HEK293 (cell line): ENCODE measurements at regions not wholly inside any gene's neighbourhood (a gene's known extent, or its start where the extent isn't known, plus 50 kb on each side); places are given as distances from the start of the nearest gene placed in this dataset.

Experiments
- CTCF ChIA-PET: fragments of 350-600 bp; formaldehyde crosslinking; extraction: SDS; loops from one replicate; lab custom pipeline; 2021; ENCODE audit warnings: antibody characterized with exemption; lab: Yijun Ruan, JAX
- POLR2A ChIA-PET: fragments of 300-600 bp; formaldehyde crosslinking; extraction: SDS; loops from one replicate; lab custom pipeline; 2020; ENCODE audit warnings: antibody characterized with exemption, inconsistent platforms; lab: Yijun Ruan, JAX
- H3K27ac ChIP-seq: fragments of 200-500 bp; sonication (Bioruptor generic); 2 replicates; pipeline ENCODE4 v1.5.1; 2014; ENCODE audit warnings: low read depth, low read length, control low read depth, inconsistent platforms; ENCODE audit errors: extremely low read depth
- H3K36me3 ChIP-seq, 2 experiments: fragments of 200-500 bp in 1 of 2; sonication (Bioruptor generic) in 1 of 2; 1 replicate in 1 of 2; 2 replicates in 1 of 2; pipeline ENCODE4 v1.5.1; 2014 to 2017; ENCODE audit warnings: inconsistent platforms in 2 of 2, low read length in 2 of 2; ENCODE audit not compliant: control insufficient read depth in 2 of 2, insufficient read depth in 1 of 2
- H3K4me1 ChIP-seq: fragments of 200-500 bp; sonication (Bioruptor generic); 2 replicates; pipeline ENCODE4 v1.5.1; 2014; ENCODE audit warnings: mild to moderate bottlenecking, low read length, inconsistent platforms; ENCODE audit not compliant: control insufficient read depth, insufficient read depth
- H3K4me3 ChIP-seq: 2 replicates; pipeline ENCODE4 v1.5.1; 2011; ENCODE audit warnings: low read depth, mild to moderate bottlenecking, control low read depth, low read length, moderate library complexity
- H3K9me3 ChIP-seq: fragments of 200-500 bp; sonication (Bioruptor generic); 2 replicates; pipeline ENCODE4 v1.5.1; 2014; ENCODE audit warnings: low read depth, low read length, inconsistent platforms; ENCODE audit not compliant: control insufficient read depth, insufficient read depth
- KLF10 ChIP-seq: fragments of 450-650 bp; IDR thresholded peaks from 2 replicates; pipeline ENCODE4 v1.5.1; 2018; ENCODE audit warnings: missing biosample characterization, mild to moderate bottlenecking, missing genetic modification characterization
- KLF8 ChIP-seq: fragments of 450-650 bp; formaldehyde crosslinking; IDR thresholded peaks from 2 replicates; pipeline ENCODE4 v1.5.1; 2016; ENCODE audit warnings: missing biosample characterization, missing genetic modification characterization
- KLF9 ChIP-seq: fragments of 450-650 bp; formaldehyde crosslinking; IDR thresholded peaks from 2 replicates; pipeline ENCODE4 v1.5.1; 2016; ENCODE audit warnings: missing biosample characterization, missing genetic modification characterization, low read depth
- MYNN ChIP-seq: fragments of 450-650 bp; formaldehyde crosslinking; IDR thresholded peaks from 2 replicates; pipeline ENCODE4 v1.5.1; 2016; ENCODE audit warnings: missing biosample characterization, missing genetic modification characterization, borderline replicate concordance
- REPIN1 ChIP-seq: fragments of 450-650 bp; formaldehyde crosslinking; IDR thresholded peaks from 2 replicates; pipeline ENCODE4 v1.5.1; 2017; ENCODE audit warnings: missing biosample characterization, missing genetic modification characterization, low read depth
- SALL2 ChIP-seq: fragments of 450-650 bp; formaldehyde crosslinking; IDR thresholded peaks from 2 replicates; pipeline ENCODE4 v1.5.0; 2017; ENCODE audit warnings: missing biosample characterization, mild to moderate bottlenecking, missing genetic modification characterization, borderline replicate concordance
- SP2 ChIP-seq: fragments of 450-650 bp; formaldehyde crosslinking; IDR thresholded peaks from 2 replicates; pipeline ENCODE4 v1.5.1; 2016; ENCODE audit warnings: missing biosample characterization, missing genetic modification characterization
- WT1 ChIP-seq: fragments of 450-650 bp; formaldehyde crosslinking; IDR thresholded peaks from 2 replicates; pipeline ENCODE4 v1.5.1; 2016; ENCODE audit warnings: missing biosample characterization, missing genetic modification characterization
- ZFP3 ChIP-seq: fragments of 450-650 bp; formaldehyde crosslinking; IDR thresholded peaks from 2 replicates; pipeline ENCODE4 v1.5.1; 2016; ENCODE audit warnings: low read depth, missing biosample characterization, missing genetic modification characterization
- ZNF146 ChIP-seq: fragments of 450-650 bp; formaldehyde crosslinking; IDR thresholded peaks from 2 replicates; pipeline ENCODE4 v1.5.1; 2016; ENCODE audit warnings: missing biosample characterization, missing genetic modification characterization
- ZNF24 ChIP-seq: fragments of 450-650 bp; formaldehyde crosslinking; IDR thresholded peaks from 2 replicates; pipeline ENCODE4 v1.5.1; 2016; ENCODE audit warnings: missing biosample characterization, missing genetic modification characterization
- ZNF248 ChIP-seq: fragments of 450-650 bp; formaldehyde crosslinking; IDR thresholded peaks from 2 replicates; pipeline ENCODE4 v1.5.1; 2017; ENCODE audit warnings: missing biosample characterization, missing genetic modification characterization
- ZNF266 ChIP-seq: fragments of 450-650 bp; formaldehyde crosslinking; IDR thresholded peaks from 2 replicates; pipeline ENCODE4 v1.5.1; 2016; ENCODE audit warnings: missing biosample characterization, missing genetic modification characterization, low read depth
- ZNF274 ChIP-seq, 2 experiments: fragments of 200-500 bp in 1 of 2; fragments of 450-650 bp in 1 of 2; sonication (Bioruptor generic) in 1 of 2; formaldehyde crosslinking in 1 of 2; IDR thresholded peaks; 2 replicates each; pipeline versions ENCODE4 v1.5.1 to v1.6.1; 2014 to 2016; ENCODE audit warnings: borderline replicate concordance in 1 of 2, inconsistent platforms in 1 of 2, low read length in 1 of 2, missing biosample characterization in 1 of 2, missing genetic modification characterization in 1 of 2
- ZNF354C ChIP-seq: fragments of 450-650 bp; formaldehyde crosslinking; IDR thresholded peaks from 2 replicates; pipeline ENCODE4 v1.5.1; 2016; ENCODE audit warnings: missing biosample characterization, missing genetic modification characterization, low read depth, borderline replicate concordance
- ZNF544 ChIP-seq: fragments of 450-650 bp; formaldehyde crosslinking; IDR thresholded peaks from 2 replicates; pipeline ENCODE4 v1.5.0; 2017; ENCODE audit warnings: missing biosample characterization, missing genetic modification characterization
- ZNF654 ChIP-seq: fragments of 450-650 bp; formaldehyde crosslinking; IDR thresholded peaks from 2 replicates; pipeline ENCODE4 v1.5.1; 2016; ENCODE audit warnings: low read depth, missing biosample characterization, missing genetic modification characterization
- ZNF843 ChIP-seq: fragments of 450-650 bp; formaldehyde crosslinking; IDR thresholded peaks from 2 replicates; pipeline ENCODE4 v1.5.1; 2016; ENCODE audit warnings: missing biosample characterization, missing genetic modification characterization
- ZSCAN30 ChIP-seq: fragments of 450-650 bp; IDR thresholded peaks from 2 replicates; pipeline ENCODE4 v1.5.1; 2018; ENCODE audit warnings: missing biosample characterization, mild to moderate bottlenecking, missing genetic modification characterization, moderate library complexity
- TF ChIP-seq, protein P1 (sequence below): fragments of 450-650 bp; formaldehyde crosslinking; IDR thresholded peaks from 2 replicates; pipeline ENCODE4 v1.5.1; 2017; ENCODE audit warnings: missing biosample characterization, missing genetic modification characterization
- TF ChIP-seq, protein P2 (sequence below): fragments of 450-650 bp; formaldehyde crosslinking; IDR thresholded peaks from 2 replicates; pipeline ENCODE4 v1.5.1; 2016; ENCODE audit warnings: missing biosample characterization, missing genetic modification characterization
- TF ChIP-seq, protein P3 (sequence below): fragments of 450-650 bp; formaldehyde crosslinking; IDR thresholded peaks from 2 replicates; pipeline ENCODE4 v1.5.1; 2016; ENCODE audit warnings: missing biosample characterization, missing genetic modification characterization

DNA sequence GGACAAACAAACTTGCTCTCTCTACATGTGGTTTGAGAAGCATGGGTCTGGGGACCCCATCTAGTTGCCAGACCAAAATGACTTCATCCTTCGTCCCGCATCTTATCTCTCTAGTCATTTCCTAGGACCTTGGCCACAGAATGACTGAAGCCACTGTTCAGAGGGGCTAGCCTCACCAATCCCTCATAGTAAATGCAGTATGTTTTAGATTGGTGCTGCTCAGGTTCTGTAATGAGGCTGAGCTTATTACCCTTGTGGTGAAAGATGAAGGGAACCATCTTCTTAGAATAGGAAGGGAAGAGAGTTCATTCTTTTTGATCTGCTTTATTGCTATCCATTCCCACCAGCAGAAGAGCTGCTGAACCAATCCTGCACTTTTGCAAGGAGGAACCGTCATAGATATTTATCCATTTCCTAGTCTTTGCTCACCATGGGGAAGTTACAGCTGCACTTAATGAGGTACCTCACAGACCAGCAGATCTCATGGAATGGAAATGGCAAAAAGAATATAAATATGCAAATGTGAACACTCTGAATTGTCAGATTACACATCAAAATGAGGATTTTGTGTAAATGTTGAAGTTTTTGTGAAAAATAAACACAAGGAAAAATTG is 436.7 kb downstream of the LPIN1 start:
- CTCF ChIA-PET, result no interaction called here
- no peaks in the 10 kb centered on the region for H3K36me3 ChIP-seq
- no peak for TF ChIP-seq ZNF266 (tag by site-specific recombination)
- H3K27ac ChIP-seq, result no peak overlapping the region
- no peaks in the 10 kb centered on the region for H3K9me3 ChIP-seq
- POLR2A ChIA-PET, result no interaction called here
- H3K4me3 ChIP-seq, result no peak overlapping the region
- H3K4me1 ChIP-seq, result no peaks in the 10 kb centered on the region; the same call in 1 of the 2 replicates

DNA sequence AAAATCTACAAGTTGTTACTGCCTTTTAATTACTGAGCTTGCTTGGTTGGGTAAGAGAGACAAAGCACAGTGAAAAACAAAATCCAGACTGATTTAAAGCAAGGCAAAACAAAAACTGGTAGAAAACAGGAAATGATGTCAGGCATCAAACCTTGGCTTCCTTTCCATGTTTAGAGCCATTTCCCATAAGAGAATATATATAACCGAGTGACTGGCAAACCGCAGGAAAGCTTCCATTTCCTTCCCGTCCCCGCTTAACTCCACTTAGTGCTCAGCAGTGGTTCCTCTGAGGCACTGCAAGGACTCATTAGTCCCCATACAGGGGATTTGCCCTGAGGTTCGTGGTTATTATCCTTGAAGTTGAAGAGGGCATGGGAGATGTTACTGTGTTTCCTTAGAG is 446.3 kb downstream of the LPIN1 start:
- Histone ChIP-seq H3K4me1 (no peaks in the 10 kb centered on the region), H3K36me3 (no peaks in the 10 kb centered on the region), H3K9me3 (no peaks in the 10 kb centered on the region), H3K27ac (no peak overlapping the region), H3K4me3 (no peak overlapping the region)
- ChIA-PET CTCF (no interaction called here), POLR2A (no interaction called here)
- TF ChIP-seq ZNF544 (no peak), ZNF354C (tag by site-specific recombination) (no peak), ZNF654 (no peak), ZSCAN30 (tag by site-specific recombination) (no peak), SALL2 (tag by site-specific recombination) (no peak), KLF8 (tag by site-specific recombination) (no peak), ZNF843 (tag by site-specific recombination) (no peak), ZFP3 (tag by site-specific recombination) (no peak)
- TF ChIP-seq, protein P1, sequence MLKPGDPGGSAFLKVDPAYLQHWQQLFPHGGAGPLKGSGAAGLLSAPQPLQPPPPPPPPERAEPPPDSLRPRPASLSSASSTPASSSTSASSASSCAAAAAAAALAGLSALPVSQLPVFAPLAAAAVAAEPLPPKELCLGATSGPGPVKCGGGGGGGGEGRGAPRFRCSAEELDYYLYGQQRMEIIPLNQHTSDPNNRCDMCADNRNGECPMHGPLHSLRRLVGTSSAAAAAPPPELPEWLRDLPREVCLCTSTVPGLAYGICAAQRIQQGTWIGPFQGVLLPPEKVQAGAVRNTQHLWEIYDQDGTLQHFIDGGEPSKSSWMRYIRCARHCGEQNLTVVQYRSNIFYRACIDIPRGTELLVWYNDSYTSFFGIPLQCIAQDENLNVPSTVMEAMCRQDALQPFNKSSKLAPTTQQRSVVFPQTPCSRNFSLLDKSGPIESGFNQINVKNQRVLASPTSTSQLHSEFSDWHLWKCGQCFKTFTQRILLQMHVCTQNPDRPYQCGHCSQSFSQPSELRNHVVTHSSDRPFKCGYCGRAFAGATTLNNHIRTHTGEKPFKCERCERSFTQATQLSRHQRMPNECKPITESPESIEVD (tag by site-specific recombination), result no peak
- TF ChIP-seq, protein P2, sequence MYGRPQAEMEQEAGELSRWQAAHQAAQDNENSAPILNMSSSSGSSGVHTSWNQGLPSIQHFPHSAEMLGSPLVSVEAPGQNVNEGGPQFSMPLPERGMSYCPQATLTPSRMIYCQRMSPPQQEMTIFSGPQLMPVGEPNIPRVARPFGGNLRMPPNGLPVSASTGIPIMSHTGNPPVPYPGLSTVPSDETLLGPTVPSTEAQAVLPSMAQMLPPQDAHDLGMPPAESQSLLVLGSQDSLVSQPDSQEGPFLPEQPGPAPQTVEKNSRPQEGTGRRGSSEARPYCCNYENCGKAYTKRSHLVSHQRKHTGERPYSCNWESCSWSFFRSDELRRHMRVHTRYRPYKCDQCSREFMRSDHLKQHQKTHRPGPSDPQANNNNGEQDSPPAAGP, result no peak

DNA sequence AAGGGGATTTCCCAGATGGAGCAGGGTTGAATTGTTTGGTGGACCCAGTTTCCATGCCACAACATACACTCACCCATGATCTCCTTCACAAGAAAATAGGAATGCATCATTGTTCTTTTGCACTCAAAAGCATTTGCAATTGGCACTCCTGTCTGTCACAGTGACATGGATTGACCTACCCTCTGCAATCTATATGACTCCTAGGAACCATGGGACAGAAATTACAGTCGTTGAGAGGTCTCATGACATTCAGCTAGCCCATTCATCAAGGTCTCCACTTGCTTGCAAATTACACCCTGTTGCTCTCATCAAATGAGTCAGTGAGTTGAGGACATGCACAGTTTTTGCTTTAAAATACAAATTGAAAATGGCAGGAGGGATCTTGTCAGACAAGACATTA is 448.5 kb downstream of the LPIN1 start:
- Histone ChIP-seq H3K36me3 (no peaks in the 10 kb centered on the region), H3K27ac (no peak overlapping the region), H3K4me1 (no peaks in the 10 kb centered on the region), H3K9me3 (no peaks in the 10 kb centered on the region), H3K4me3 (no peak overlapping the region)
- ChIA-PET POLR2A (no interaction called here), CTCF (interaction anchor here (0.5 kb wide), 1 partner anchor 15 kb away, joined by 3 read pairs; no protein-coding TSS in a partner anchor)
- TF ChIP-seq REPIN1, result no peak
- TF ChIP-seq ZNF274 (IDR thresholded peaks at IDR 0.05; ENCODE audit: low read length), result no peak
- no peak for TF ChIP-seq ZNF274 (tag by site-specific recombination; IDR thresholded peaks at IDR 0.05; ENCODE audit: borderline replicate concordance)
- no peak for TF ChIP-seq KLF10 (tag by site-specific recombination)
- TF ChIP-seq, protein P3, sequence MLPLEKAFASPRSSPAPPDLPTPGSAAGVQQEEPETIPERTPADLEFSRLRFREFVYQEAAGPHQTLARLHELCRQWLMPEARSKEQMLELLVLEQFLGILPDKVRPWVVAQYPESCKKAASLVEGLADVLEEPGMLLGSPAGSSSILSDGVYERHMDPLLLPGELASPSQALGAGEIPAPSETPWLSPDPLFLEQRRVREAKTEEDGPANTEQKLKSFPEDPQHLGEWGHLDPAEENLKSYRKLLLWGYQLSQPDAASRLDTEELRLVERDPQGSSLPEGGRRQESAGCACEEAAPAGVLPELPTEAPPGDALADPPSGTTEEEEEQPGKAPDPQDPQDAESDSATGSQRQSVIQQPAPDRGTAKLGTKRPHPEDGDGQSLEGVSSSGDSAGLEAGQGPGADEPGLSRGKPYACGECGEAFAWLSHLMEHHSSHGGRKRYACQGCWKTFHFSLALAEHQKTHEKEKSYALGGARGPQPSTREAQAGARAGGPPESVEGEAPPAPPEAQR (tag by site-specific recombination), result no peak
- TF ChIP-seq ZNF24 (tag by site-specific recombination), result no peak
- TF ChIP-seq KLF9 (tag by site-specific recombination), result no peak
- TF ChIP-seq ZNF248, result no peak
- TF ChIP-seq WT1 (tag by site-specific recombination), result no peak
- TF ChIP-seq ZNF146 (tag by site-specific recombination), result no peak
- no peak for TF ChIP-seq ZNF544
- no peak for TF ChIP-seq MYNN (tag by site-specific recombination)
- TF ChIP-seq SP2 (tag by site-specific recombination), result no peak
